ENCODE measurements at regions not wholly inside any gene's neighbourhood (a gene's known extent, or its start where the extent isn't known, plus 50 kb on each side); places are given as distances from the start of the nearest gene placed in this dataset.
A peak's percentile ranks its signal among the peaks of the same experiment; 100 is the strongest.

- no peak for DNase-seq
These were observed 57.6 kb upstream of the ARGLU1 start for GRCh38 chr13:106625578-106625977.

GRCh38 chr13:106623799-106624460, 56.0 kb upstream of the ARGLU1 start:
- DNase-seq, result no peak

DNA sequence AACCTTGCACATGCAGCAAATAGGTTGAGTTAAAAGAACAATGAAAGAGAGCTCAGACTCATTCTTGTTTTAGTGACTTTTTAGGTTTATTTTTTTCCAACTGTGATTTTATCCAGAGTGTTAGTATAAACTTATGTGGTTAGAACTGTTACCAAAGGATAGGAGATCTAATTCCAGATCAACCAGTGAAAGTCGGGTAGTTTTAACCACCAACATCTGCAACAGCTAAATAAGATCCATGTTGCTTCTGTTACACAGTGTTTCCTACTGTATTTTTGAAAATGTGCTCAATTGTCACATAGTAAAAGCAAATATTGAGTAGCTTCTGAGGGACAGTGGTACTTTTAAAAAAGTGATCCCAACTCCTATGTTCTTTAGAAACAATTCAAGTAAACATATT, 53.9 kb upstream of the ARGLU1 start:
- DNase-seq, result no peak

GRCh38 chr13:106619688-106620555, 52.0 kb upstream of the ARGLU1 start:
- DNase-seq, result peak in 1 of 2 experiments; percentile 24
